ENCODE measurements at regions not wholly inside any gene's neighbourhood (a gene's known extent, or its start where the extent isn't known, plus 50 kb on each side); places are given as distances from the start of the nearest gene placed in this dataset.

- Histone ChIP-seq H3K27ac (ENCODE audit: extremely low read length, insufficient read depth, low read length) (no peak overlapping the region), H3K79me2 (ENCODE audit: insufficient read depth, low read length) (no peaks in the 10 kb centered on the region), H3K4me2 (ENCODE audit: low read depth, low read length) (no peak overlapping the region), H2AFZ (ENCODE audit: low read length) (no peak overlapping the region), H3K4me3 (replicated peaks in 1 of 3; ENCODE audit: insufficient read depth in 1 of 3, low read depth in 2 of 3, low read length in 3 of 3) (no peak overlapping the region), H3K9me3 (ENCODE audit: low read length) (no peaks in the 10 kb centered on the region), H3K4me1 (ENCODE audit: insufficient read depth, low read length) (no peaks in the 10 kb centered on the region), H3K27me3 (ENCODE audit: control insufficient read depth in 1 of 2, insufficient read depth in 2 of 2, low read length in 2 of 2) (peaks cover 0 to 3% of the 10 kb centered on the region in 2 experiments; a peak in 3 of 5 replicates), H4K20me1 (ENCODE audit: insufficient read depth, low read length) (no peaks in the 10 kb centered on the region), H3K9ac (ENCODE audit: insufficient read depth, low read depth, low read length) (no peak overlapping the region), H3K36me3 (replicated peaks in 1 of 2; ENCODE audit: control insufficient read depth in 1 of 2, insufficient read depth in 2 of 2, low read length in 2 of 2) (no peaks in the 10 kb centered on the region)
- CTCF ChIA-PET (ENCODE audit: low intra/inter-chr PET ratio, low total read pairs): no interaction called here
- 19% methylated on average over 4 of the region's 4 CpGs for WGBS (ENCODE audit: low lambda C conversion rate)
- ATAC-seq (no peak), DNase-seq (ENCODE audit: low spot score) (no peak), FAIRE-seq (no peak)
- in situ Hi-C loops (cut with HindIII; ENCODE audit: extremely low pct_ligation_motif_present, low pct_unique_long_range_greater_than_20kb): no loop called here
- no TSS peak for BruUV-seq (replicated peaks)
- POLR2A ChIA-PET: no interaction called here
- intact Hi-C loops (cut with micrococcal nuclease; ENCODE audit: unreplicated experiment): no loop called here
- TF ChIP-seq ZKSCAN1 (IDR thresholded peaks at IDR 0.05; ENCODE audit: low read length) (no peak), HOXA9 (CRISPR knock-in tag; IDR thresholded peaks at IDR 0.05; ENCODE audit: borderline replicate concordance) (no peak), ZNF234 (CRISPR knock-in tag; conservative IDR thresholded peaks at IDR 0.05) (no peak), MEIS2 (CRISPR knock-in tag; IDR thresholded peaks at IDR 0.05) (no peak), ARID3A (IDR thresholded peaks at IDR 0.05; ENCODE audit: low read depth, low read length) (no peak), ZHX1 (CRISPR knock-in tag; IDR thresholded peaks at IDR 0.05; ENCODE audit: low read depth) (no peak), ZNF34 (CRISPR knock-in tag; IDR thresholded peaks at IDR 0.05; ENCODE audit: borderline replicate concordance) (no peak), PAWR (CRISPR knock-in tag; IDR thresholded peaks at IDR 0.05; ENCODE audit: borderline replicate concordance) (no peak), PPARG (CRISPR knock-in tag; conservative IDR thresholded peaks at IDR 0.05) (no peak), ZNF720 (CRISPR knock-in tag; IDR thresholded peaks at IDR 0.05) (no peak)
Observed at GRCh38 chr9:107621436-107621835, 131.9 kb upstream of the KLF4 start.

Data from HepG2 (cell line).